NCI-H1417 treated with DMSO at 0.1 percent for 48 hours (cell line): ENCODE measurements at regions not wholly inside any gene's neighbourhood (a gene's known extent, or its start where the extent isn't known, plus 50 kb on each side); places are given as distances from the start of the nearest gene placed in this dataset.
"Not testable (repeated sequence)": the region's sequence is repeated elsewhere in the genome, so short reads cannot be mapped to it uniquely, and the experiment has no call there.

Experiments used
- DNase-seq: peaks from one replicate; lab custom pipeline; 2025; lab: John Stamatoyannopoulos, UW

GRCh38 chr14:104230946-104231345 is 92.6 kb downstream of the KIF26A start:
- DNase-seq = no peak

GRCh38 chr14:104232070-104232484 is 93.7 kb downstream of the KIF26A start:
- DNase-seq = no peak

- DNase-seq = not testable (repeated sequence)
Observed at GRCh38 chr14:104234007-104234786, 95.8 kb downstream of the KIF26A start.

- DNase-seq = no peak
Observed at GRCh38 chr14:104235686-104236085, 97.3 kb downstream of the KIF26A start.

- DNase-seq = no peak
Observed at GRCh38 chr14:104237651-104238423, 99.5 kb downstream of the KIF26A start.

GRCh38 chr14:104238424-104239184 is 100.2 kb downstream of the KIF26A start:
- no peak for DNase-seq

- DNase-seq = no peak
Observed at GRCh38 chr14:104239185-104239775, 100.9 kb downstream of the KIF26A start.

GRCh38 chr14:104239861-104240301 is 101.5 kb downstream of the KIF26A start:
- DNase-seq = no peak

- peak; percentile 66 for DNase-seq
Observed at GRCh38 chr14:104240434-104241157, 102.2 kb downstream of the KIF26A start.

- no peak for DNase-seq
Observed at GRCh38 chr14:104243200-104243599, 104.8 kb downstream of the KIF26A start.

GRCh38 chr14:104244221-104245011 is 106.0 kb downstream of the KIF26A start:
- DNase-seq = no peak

- no peak for DNase-seq
Observed at GRCh38 chr14:104245075-104245474, 106.7 kb downstream of the KIF26A start.

GRCh38 chr14:104245723-104246122 is 107.3 kb downstream of the KIF26A start:
- no peak for DNase-seq

GRCh38 chr14:104246401-104247335 is 108.3 kb downstream of the KIF26A start:
- no peak for DNase-seq

GRCh38 chr14:104247336-104248202 is 109.2 kb downstream of the KIF26A start:
- no peak for DNase-seq

GRCh38 chr14:104248203-104249055 is 110.0 kb downstream of the KIF26A start:
- DNase-seq = no peak

GRCh38 chr14:104249089-104249488 is 110.7 kb downstream of the KIF26A start:
- DNase-seq = no peak
